ENCODE measurements at regions not wholly inside any gene's neighbourhood (a gene's known extent, or its start where the extent isn't known, plus 50 kb on each side); places are given as distances from the start of the nearest gene placed in this dataset.
"Not testable (repeated sequence)": the region's sequence is repeated elsewhere in the genome, so short reads cannot be mapped to it uniquely, and the experiment has no call there.

DNA sequence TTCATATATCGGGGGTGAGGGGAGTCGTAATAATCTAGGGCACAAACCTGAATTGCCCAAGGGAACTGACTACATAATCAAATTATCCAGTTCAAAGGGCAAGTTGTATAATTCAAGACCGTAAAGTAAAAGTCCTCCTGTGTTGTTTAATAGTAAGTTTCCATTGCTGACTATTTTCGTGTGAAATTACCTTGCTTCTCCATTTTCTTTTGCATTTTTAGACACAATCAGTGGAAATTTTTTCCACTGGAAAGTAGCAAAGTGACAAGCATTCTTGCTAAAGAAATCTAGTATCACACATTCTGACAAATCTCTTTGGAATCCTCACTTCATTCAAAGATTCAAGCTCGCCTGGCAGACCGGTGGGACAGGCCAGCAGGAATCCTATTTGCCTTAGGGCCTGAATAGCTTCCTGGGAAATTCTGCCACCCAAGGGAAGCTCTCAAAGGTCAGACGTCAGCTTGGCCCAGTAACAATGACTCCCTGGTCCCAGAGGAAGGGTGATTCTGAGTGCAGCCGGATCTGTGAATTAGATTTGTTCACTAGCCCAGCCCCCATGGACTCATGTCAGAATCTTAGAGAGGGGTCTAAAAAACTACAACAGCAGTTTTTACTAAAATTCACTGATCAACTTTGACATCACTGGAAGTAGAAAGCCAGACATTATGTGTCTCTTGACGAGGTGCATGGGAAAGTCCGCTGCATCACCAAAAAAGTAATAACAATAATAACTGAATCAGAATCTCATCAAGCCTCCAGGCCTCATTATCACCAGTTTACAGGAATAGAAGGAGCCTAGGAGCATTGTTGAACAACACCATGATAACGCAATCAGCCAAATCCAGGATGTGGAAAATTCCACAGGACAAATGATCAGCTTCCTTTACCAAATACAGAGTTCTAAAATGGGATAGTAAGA lies 161.0 kb downstream of the SKIDA1 start:
- DNase-seq (ENCODE audit: low spot score) = no peak

DNA sequence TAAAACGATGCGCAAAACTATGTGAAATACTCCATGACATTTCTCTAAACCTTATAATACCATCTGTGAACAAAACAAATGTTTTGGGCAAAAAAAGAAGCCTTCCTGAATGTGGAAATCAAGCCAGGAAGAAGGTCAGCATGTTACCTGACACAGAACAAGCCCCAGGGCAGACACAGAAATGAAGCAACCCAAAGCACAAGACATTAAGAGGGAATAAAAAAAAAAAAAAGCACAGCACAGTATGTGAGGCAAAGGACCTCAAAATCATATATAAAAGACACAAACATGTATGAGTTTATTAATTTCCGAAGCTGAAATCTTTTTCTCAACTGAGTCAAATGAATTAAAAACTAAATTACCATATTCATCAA lies 161.8 kb downstream of the SKIDA1 start:
- no peak for DNase-seq (ENCODE audit: low spot score)

DNA sequence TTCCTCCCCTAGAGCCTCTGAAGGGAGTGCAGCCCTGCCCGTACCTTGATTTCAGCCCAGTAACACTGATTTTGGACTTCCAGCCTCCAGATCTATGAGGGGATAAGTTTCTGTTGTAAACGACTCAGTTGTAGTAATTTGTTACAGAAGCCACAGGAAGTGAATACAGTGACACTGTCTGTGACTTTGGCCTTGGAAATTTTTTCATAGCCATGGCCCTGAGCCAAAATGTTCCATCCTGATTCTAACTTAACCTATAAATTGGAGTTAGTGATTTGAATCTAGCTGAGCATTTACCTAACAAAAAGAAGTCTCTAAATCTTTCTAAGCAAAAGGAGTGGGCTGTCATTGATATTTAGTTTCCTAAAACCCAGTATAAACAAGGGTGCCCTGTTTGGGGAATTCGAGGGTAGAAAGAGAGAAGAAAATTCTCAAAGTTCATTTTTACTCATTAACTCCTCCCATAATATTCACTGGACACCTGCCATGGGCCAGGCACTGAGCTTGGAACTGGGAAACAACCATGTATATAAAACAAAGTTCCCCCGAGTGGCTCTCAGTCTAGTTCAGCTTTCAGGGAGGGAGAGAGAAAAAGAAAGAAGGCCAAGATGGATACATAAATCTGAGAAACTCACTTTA lies 162.3 kb downstream of the SKIDA1 start:
- no peak for DNase-seq (ENCODE audit: low spot score)

DNA sequence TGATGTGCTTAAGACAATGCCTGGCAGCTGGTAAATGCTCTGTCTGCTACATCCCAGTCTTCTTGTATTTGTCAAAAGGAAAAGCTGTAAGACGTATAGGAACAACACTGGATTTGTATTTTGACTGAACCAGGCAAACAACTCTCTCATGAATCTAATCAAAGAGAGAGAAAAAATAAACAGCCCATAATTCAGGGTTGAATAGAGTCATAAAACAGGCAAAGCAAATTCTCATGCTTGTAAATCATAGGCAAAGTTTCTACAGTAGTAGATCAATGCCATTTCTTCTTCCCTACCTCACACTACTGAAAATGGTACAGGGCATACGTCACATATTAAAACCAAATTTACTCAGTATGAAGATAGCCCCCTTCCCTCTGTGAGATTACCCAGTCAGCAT lies 166.3 kb downstream of the SKIDA1 start:
- no peak for DNase-seq (ENCODE audit: low spot score)

DNA sequence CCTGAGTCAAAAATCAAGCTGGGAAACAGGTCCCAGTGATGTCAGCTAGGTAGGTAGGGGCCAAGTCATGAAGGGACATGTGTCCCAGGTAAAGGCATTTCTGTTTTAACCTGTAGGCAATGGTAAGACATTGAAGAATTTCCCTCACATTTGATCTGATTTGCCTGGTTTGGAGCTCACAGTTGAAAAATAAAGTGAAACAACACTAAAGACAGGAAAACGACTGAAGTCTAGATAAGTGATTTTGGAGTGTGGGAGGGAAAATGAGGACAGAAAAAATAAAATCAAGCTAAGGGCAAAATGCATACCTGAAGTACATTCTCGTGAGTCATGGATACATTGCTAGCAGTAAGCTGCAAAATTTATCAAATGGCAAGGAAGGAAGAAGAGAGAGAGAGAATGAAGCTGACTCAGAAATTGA lies 169.9 kb downstream of the SKIDA1 start:
- no peak for DNase-seq (ENCODE audit: low spot score)

DNA sequence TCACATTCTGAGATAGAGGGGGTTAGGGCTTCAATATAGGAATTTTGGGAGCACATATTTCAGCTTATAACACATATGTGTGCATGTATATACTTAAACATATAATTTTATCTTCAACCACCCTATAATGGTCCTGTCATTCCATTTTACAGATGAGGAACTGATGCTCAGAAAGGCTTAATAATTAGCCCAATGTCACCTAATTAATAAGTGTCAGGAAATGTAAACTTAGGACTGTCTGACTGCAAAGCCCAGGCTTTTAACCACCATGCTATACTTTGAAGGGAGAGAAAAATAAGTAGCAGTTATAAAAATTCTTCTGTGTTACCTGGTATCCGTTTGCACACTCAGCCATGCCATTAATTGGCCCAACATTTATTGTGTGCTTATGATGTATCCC lies 172.6 kb downstream of the SKIDA1 start:
- no peak for DNase-seq (ENCODE audit: low spot score)

DNA sequence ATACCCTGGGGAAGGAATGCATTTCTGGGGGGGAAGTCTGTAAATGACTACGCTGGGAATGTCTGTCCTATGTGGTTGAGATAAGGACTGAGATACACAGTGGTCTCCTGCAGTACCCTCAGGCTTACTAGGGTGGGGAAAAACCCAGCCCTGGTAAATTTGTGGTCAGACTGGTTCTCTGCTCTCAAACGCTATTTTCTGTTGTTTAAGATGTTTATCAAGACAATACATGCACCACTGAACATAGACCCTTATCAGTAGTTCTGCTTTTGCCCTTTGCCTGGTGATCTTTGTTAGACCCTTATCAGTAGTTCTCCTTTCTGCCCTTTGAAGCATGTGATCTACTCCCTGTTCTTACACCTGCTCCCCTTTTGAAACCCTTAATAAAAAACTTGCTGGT lies 173.9 kb downstream of the SKIDA1 start:
- DNase-seq (ENCODE audit: low spot score) = not testable (repeated sequence)

DNA sequence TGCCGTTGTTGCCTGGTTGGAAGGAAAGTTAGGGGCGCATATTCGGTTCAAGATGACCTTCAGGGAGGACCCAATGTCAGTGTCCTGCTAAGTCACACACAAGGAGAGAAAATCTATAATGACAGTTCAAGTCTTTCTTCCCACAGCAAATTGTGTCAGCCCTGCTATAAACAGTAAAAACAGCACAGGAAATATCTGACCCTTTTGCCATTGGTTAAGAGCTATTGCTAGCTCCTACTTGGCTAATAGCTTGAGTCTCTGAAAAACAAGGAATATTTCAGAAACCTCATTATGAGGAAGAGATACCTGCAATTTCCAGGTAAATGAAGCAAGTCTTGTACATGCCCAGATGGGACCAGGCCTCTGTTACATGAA lies 175.6 kb downstream of the SKIDA1 start:
- DNase-seq (ENCODE audit: low spot score) = no peak

DNA sequence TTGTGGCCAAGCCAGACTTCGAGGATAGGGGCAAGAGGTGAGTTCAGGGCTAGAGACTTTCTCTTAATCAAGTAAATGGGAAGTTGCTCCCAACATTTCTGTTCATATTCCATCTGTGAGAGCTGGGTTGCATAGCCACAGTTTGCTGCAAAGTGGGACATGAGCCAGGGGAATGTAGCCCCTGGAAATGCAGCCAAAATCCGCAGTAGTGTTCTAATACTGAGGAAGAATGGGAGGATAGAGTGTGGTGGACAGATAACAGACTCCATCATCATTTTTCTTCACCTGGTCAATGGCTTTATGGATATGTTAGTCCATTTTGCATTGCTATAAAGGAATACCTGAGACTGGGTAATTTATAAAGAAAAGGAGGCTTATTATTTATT lies 177.7 kb downstream of the SKIDA1 start:
- DNase-seq (ENCODE audit: low spot score) = no peak

DNA sequence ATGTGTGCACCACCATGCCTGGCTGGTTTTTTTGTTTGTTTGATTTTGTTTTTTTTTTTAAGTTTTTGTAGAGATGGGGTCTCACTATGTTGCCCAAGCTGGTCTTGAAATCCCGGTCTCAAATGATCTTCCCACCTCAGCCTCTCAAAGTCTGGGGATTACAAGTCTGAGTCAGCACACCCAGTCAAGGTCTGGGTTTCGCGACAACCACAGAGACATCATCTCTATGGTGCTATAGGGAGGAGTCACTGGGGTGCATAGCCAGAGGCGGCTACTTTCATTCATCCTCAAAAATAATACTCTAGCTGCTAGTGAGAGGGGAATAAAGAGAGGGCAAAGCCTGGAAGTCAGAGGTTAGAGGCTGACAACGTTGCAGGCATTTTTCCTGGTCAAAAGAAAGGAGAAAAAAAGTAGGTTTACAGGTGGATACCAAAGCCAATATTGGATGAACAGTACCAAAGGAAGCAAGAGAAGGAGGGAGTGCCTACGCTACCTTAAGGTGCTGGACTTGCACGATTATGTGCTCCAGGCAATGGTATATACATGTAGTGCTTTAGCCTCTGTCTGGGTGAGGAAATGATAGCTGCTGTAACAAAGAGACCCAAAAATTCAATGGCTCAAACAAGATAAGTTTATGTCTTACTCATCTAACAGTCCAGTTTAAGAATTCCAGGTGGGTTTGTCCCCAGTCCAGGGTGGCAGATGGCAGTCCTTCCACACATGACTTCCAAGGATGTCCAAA lies 178.3 kb downstream of the SKIDA1 start:
- no peak for DNase-seq (ENCODE audit: low spot score)

DNA sequence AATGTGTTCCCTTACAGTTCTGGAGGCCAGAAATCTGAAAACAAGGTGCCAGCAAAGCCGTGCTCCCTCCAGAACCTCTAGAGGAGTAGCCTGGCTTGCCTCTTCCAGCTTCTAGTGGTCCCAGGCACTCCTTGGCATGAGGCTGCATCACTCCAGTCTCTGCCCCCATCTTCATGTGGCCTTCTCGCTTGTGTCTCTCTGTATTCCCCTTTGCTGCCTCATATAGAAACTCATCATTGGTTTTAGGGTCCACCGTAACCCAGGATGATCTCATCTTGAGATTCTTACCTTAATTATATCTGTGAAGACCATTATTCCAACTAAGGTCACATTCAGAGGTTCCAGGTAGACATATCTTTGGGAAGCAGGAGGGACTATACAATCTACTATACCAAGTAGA lies 182.4 kb downstream of the SKIDA1 start:
- DNase-seq (ENCODE audit: low spot score) = no peak

DNA sequence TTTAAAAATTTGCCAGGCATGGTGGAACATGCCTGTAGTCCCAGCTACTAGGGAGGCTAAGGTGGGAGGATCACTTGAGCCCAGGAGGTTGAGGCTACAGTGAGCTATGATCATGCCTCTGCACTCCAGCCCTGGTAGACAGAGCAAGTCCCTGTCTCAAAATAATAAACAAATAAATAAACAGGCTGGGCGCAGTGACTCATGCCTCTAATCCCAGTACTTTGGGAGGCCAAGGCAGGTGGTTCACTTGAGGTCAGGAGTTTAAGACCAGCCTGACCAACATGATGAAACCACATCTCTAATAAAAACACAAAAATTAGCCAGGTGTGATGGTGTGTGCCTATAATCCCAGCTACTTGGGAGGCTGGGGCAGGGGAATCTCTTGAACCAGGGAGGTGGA lies 183.0 kb downstream of the SKIDA1 start:
- DNase-seq (ENCODE audit: low spot score) = not testable (repeated sequence)

DNA sequence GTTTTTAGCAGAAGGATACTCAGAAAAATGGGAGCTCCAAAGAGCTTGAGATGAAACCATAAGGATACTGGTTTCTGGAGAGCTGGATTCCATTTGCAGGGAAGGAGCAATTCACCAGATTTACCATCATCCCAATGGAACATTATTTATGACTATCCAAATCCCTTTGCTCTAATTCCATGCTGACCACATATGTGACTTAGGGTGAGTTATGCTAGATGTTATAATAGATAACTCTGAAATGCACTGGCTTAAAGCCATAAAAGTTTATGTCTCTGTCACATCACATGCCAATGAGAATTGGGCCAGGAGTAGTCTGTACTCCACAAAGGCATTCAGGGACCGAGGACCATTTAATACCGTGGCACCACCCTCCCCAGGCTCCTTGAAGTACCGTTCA lies 185.2 kb downstream of the SKIDA1 start:
- DNase-seq (ENCODE audit: low spot score) = no peak

DNA sequence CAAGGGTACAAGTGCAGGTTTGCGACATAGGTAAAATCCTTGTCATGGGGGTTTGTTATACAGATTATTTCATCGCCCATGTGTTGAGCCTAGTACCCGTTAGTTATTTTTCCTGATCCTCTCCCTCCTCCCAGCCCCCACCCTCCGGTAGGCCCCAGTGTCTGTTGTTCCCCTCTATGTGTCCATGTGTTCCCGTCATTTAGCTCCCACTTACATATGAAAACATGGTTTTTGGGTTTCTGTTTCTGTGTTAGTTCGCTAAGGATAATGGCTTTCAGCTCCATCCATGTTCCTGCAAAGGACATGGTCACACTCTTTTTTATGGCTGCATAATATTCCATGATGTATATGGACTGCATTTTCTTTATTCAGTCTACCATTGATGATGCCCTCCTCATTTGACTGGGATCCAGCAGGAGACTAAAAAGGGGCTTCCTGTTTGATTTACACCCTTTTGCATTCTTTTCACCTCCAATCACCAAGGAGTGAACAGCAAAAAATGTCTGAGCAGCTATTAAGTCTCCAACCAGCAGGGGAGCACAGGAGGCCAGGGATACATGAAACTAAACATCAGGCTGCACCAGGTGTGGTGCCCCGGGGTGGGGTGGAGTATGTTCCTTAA lies 188.2 kb downstream of the SKIDA1 start:
- DNase-seq (ENCODE audit: low spot score) = no peak

DNA sequence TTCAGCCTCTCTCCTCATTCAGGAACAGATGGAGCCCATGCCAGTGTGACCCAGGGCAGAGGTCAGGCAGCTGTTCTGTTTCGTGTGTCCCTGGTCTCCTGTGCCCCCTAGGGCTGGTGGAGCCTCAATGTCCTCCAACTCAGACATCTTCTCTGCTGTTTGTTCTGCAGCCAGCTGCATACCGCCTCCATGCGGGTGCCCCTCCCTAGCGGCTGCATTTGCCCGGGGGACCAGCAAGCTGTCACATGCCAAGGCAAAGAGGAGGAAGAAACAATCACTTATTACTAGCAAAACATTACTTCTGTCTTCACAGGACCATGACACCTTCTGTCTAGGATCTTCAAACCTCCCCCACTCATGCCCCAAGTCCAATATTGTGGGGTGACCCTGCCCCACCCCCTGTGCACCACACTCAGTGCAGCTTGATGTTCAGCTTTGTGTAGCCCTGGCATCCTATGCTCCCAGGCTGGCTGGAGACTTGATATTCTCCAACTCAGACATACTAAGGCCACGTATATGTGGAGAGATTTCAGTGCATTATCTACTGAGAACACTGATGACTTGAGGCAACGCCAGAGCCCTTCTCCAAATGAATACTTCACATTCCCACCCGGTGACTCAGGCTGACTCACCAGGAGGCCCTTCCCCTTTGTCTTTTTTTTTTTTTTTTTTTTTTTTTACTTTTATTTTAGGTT lies 188.9 kb downstream of the SKIDA1 start:
- peak; percentile 54 for DNase-seq (ENCODE audit: low spot score)

DNA sequence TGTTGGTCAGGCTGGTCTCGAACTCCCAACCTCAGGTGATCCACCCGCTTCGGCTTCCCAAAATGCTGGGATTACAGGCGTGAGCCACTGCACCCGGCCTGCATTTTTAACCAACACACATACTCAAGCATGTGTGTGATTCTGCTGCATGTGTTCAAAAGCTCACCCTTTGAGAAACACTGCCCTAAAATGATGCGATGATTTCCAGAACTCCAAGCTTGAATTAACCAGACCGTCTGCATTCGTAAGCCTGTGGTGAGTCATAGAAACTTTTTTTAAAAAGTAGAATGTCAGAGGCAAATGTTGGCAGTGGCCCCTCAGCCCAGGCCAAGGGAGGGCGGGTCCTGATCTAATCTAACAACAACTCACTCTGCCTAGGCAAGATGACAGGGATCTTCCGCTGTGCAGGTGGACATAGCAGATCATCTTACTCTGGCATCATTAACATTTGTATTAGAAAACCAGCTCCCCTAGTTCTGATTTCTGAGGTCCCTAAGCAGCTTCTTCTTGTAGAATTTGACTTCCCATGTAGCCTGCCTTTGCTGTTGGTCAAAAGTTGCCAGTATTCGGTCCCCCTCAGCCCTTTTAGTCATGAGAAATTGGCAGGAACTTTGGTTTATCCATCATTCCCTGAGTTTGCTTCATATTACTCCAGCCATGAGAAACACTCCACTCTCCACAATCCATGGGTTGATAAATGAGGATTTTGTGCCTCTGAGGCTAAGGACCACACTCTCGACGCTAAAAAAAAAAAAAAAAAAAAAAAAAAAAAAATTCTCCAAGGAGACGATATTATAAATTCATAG lies 190.4 kb downstream of the SKIDA1 start:
- peak; percentile 57 for DNase-seq (ENCODE audit: low spot score)

DNA sequence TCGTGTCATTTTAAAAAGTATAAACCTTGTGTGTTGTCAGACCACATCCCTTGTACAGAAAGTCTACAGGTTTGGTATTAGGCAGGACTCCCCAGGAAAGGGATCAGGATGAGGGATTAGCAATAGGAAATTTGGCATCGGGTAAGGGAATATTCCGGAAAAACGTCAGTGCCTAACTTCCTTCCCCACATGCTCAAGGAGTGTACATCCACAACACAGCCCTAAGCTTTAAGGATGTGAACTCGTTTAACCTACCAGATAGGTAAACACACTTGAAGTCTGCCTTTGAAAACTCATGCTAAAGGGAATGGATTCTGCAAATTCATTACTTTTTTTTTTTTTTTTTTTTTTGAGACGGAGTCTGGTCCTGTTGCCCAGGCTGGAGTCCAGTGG lies 194.9 kb downstream of the SKIDA1 start:
- DNase-seq (ENCODE audit: low spot score) = no peak

DNA sequence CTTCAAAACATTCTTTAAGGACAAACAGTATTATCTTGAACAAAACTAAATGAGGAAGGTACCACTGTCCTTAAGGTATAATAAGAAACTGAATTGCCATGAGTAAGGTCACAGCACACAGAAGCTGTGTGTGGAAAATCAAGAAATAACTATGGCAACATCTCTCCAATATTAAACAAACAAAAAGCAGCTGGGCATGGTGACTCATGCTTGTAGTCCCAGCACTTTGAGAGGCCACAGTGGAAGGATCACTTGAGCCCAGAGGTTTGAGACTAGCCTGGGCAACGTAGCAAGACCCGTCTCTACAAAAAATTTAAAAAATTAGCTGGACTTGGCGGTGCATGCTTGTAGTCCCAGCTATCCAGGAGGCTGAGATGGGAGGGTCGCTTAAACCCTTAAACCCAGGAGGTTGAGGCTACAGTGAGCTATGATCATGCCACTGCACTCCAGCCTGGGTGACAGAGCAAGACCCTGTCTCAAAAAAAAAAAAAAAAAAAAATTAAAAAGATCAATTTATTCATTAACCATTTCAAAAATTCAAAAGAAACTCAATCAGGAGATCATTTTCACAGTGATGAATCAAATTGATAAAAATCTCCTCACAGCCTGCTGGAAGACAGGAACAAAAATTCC lies 195.4 kb downstream of the SKIDA1 start:
- no peak for DNase-seq (ENCODE audit: low spot score)

DNA sequence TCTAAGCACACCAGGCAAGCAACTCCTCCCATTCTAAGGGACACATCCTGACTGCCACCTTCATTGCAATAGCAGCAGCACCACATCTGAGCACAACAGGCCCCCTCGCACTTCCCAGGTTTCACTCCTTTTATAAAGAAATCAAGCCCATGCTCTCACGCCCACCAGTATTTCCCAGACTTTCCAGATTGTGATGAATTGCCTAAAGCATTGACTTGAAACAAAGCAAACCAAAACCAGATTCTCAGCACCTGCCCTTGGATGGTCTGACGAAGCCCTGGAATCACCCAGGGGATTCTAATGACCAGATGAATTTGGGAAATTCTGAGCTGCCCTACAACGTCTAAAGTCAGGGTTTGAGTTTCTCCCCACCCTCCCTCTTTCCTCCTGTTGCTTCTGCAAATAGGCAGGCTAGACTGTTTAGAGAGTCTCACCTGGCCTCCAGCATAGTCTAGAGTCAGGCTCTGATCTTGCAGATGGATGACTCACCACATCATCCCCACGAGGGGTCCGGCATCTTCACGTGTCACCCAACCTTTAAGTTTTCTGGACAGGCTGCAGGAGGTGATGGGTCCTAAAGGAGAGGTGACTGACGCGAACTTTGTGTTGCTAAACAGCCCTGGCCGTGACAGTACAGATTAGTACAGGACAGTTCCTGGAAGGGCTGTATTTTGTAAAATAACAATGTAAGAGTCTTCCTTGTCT lies 198.0 kb downstream of the SKIDA1 start:
- no peak for DNase-seq (ENCODE audit: low spot score)
